Liver (tissue), 8 donors: ENCODE measurements at regions not wholly inside any gene's neighbourhood (a gene's known extent, or its start where the extent isn't known, plus 50 kb on each side); places are given as distances from the start of the nearest gene placed in this dataset.

ENCODE experiments used
- DNase-seq: peaks from one replicate; pipeline ENCODE4 v3.0.0-alpha.2; 2017; ENCODE audit warnings: low spot score
- H3K27ac ChIP-seq, 2 donors: one replicate each; pipeline ENCODE4 v1.7.0; 2013; ENCODE audit warnings: inconsistent platforms in 2 of 2, low read length in 2 of 2, control low read depth in 1 of 2, low read depth in 1 of 2, mild to moderate bottlenecking in 1 of 2
- H3K27me3 ChIP-seq, 4 donors: one replicate each; pipeline versions ENCODE4 v1.6.1 to v1.7.0; 2013; ENCODE audit warnings: low read length in 3 of 4, inconsistent platforms in 1 of 4, mild to moderate bottlenecking in 1 of 4, moderate library complexity in 1 of 4; ENCODE audit not compliant: control insufficient read depth in 4 of 4, insufficient read depth in 4 of 4
- H3K36me3 ChIP-seq, 4 donors: one replicate each; pipeline versions ENCODE4 v1.6.1 to v1.7.0; 2013; ENCODE audit warnings: low read length in 3 of 4, mild to moderate bottlenecking in 3 of 4, low read depth in 1 of 4, moderate library complexity in 1 of 4; ENCODE audit not compliant: control insufficient read depth in 4 of 4, insufficient read depth in 3 of 4
- H3K4me1 ChIP-seq, 4 donors: one replicate each; pipeline versions ENCODE4 v1.6.1 to v1.7.0; 2013; ENCODE audit warnings: low read length in 3 of 4, mild to moderate bottlenecking in 3 of 4, moderate library complexity in 1 of 4; ENCODE audit not compliant: control insufficient read depth in 4 of 4, insufficient read depth in 4 of 4
- H3K4me3 ChIP-seq, 3 donors: one replicate each; pipeline versions ENCODE4 v1.6.1 to v1.7.0; 2013; ENCODE audit warnings: low read length in 3 of 3, control low read depth in 1 of 3, low read depth in 1 of 3, mild to moderate bottlenecking in 1 of 3
- H3K9ac ChIP-seq, 2 donors: one replicate each; pipeline ENCODE4 v1.7.0; 2013; ENCODE audit warnings: low read length in 2 of 2, mild to moderate bottlenecking in 2 of 2, moderate library complexity in 2 of 2, control low read depth in 1 of 2, low read depth in 1 of 2
- H3K9me3 ChIP-seq, 4 donors: one replicate each; pipeline versions ENCODE4 v1.6.1 to v1.7.0; 2013; ENCODE audit warnings: low read length in 3 of 4; ENCODE audit not compliant: control insufficient read depth in 4 of 4
- ATF3 ChIP-seq: IDR thresholded peaks from 2 replicates; pipeline ENCODE4 v1.6.1; 2016; ENCODE audit warnings: antibody characterized with exemption
- CTCF ChIP-seq: fragments of 150-350 bp; IDR thresholded peaks from 2 replicates; pipeline ENCODE4 v1.5.1; 2017; ENCODE audit warnings: improper control_type of control experiment, low read depth, low read length; ENCODE audit not compliant: missing input control
- EGR1 ChIP-seq, 2 donors: IDR thresholded peaks; 2 replicates each; pipeline ENCODE4 v1.6.1; 2016 to 2018; ENCODE audit warnings: antibody characterized with exemption in 2 of 2, low read depth in 2 of 2
- FOXA1 ChIP-seq: IDR thresholded peaks from 2 replicates; pipeline ENCODE4 v1.6.1; 2016; ENCODE audit warnings: antibody characterized with exemption
- FOXA2 ChIP-seq: IDR thresholded peaks from 2 replicates; pipeline ENCODE4 v1.6.1; 2016; ENCODE audit warnings: antibody characterized with exemption
- GABPA ChIP-seq, 2 donors: IDR thresholded peaks in 1 of 2; conservative IDR thresholded peaks in 1 of 2; 2 replicates each; pipeline ENCODE4 v1.6.1; 2016; ENCODE audit warnings: antibody characterized with exemption in 2 of 2, mild to moderate bottlenecking in 1 of 2, moderate library complexity in 1 of 2
- HNF4A ChIP-seq, 2 donors: conservative IDR thresholded peaks; 2 replicates each; pipeline ENCODE4 v1.6.1; 2016; ENCODE audit warnings: antibody characterized with exemption in 2 of 2, mild to moderate bottlenecking in 2 of 2
- HNF4G ChIP-seq: IDR thresholded peaks from 2 replicates; pipeline ENCODE4 v1.6.1; 2016; ENCODE audit warnings: antibody characterized with exemption
- JUND ChIP-seq, 2 donors: IDR thresholded peaks; 2 replicates each; pipeline ENCODE4 v1.6.1; 2016; ENCODE audit warnings: antibody characterized with exemption in 2 of 2
- MAX ChIP-seq: IDR thresholded peaks from 2 replicates; pipeline ENCODE4 v1.6.1; 2016; ENCODE audit warnings: antibody characterized with exemption
- NR2F2 ChIP-seq: IDR thresholded peaks from 2 replicates; pipeline ENCODE4 v1.6.1; 2016; ENCODE audit warnings: antibody characterized with exemption
- RAD21 ChIP-seq, 2 donors: IDR thresholded peaks; 2 replicates each; pipeline ENCODE4 v1.6.1; 2016; ENCODE audit warnings: antibody characterized with exemption in 2 of 2, mild to moderate bottlenecking in 2 of 2
- REST ChIP-seq: IDR thresholded peaks from 2 replicates; pipeline ENCODE4 v1.6.1; 2016; ENCODE audit warnings: antibody characterized with exemption, mild to moderate bottlenecking
- RXRA ChIP-seq, 2 donors: IDR thresholded peaks; 2 replicates each; pipeline ENCODE4 v1.6.1; 2017 to 2018; ENCODE audit warnings: antibody characterized with exemption in 2 of 2, mild to moderate bottlenecking in 1 of 2
- SP1 ChIP-seq: IDR thresholded peaks from 2 replicates; pipeline ENCODE4 v1.6.1; 2018; ENCODE audit warnings: antibody characterized with exemption, mild to moderate bottlenecking
- TAF1 ChIP-seq: conservative IDR thresholded peaks from 2 replicates; pipeline ENCODE4 v1.6.1; 2016; ENCODE audit warnings: antibody characterized with exemption, mild to moderate bottlenecking
- YY1 ChIP-seq: IDR thresholded peaks from 2 replicates; pipeline ENCODE4 v1.6.1; 2016; ENCODE audit warnings: antibody characterized with exemption, mild to moderate bottlenecking
- ZBTB33 ChIP-seq: IDR thresholded peaks from 2 replicates; pipeline ENCODE4 v1.6.1; 2016; ENCODE audit warnings: antibody characterized with exemption
- WGBS: extraction: QIAGEN DNeasy Blood & Tissue Kit; methylation state at CpG from one replicate; pipeline ENCODE4 v1.1.7; 2013; 5-methylcytosine and 5-hydroxymethylcytosine counted together
- donor health status: healthy.
- donor health status: healthy.
- donor health status: healthy.
- donor health status: healthy.
- donor health status: healthy.

- Histone ChIP-seq H3K9me3 (peaks cover 0 to 1% (median 0%) of the 10 kb centered on the region in 4 donors), H3K4me1 (no peaks in the 10 kb centered on the region), H3K27me3 (no peaks in the 10 kb centered on the region), H3K9ac (no peak overlapping the region), H3K4me3 (no peak overlapping the region), H3K36me3 (no peaks in the 10 kb centered on the region), H3K27ac (no peak overlapping the region)
- no peak for TF ChIP-seq RXRA (IDR thresholded peaks at IDR 0.05)
- no peak for TF ChIP-seq NR2F2
- no peak for TF ChIP-seq YY1
- TF ChIP-seq FOXA2 = no peak
- no peak for TF ChIP-seq ZBTB33
- TF ChIP-seq TAF1 = no peak
- TF ChIP-seq CTCF = no peak
- no peak for TF ChIP-seq HNF4A (conservative IDR thresholded peaks at IDR 0.05)
- TF ChIP-seq REST = no peak
- TF ChIP-seq SP1 = no peak
- TF ChIP-seq EGR1 (IDR thresholded peaks at IDR 0.05; ENCODE audit: low read depth in 2 of 2) = no peak
- TF ChIP-seq FOXA1 = no peak
- TF ChIP-seq MAX = no peak
- no peak for TF ChIP-seq ATF3
- no peak for TF ChIP-seq RAD21 (IDR thresholded peaks at IDR 0.05)
- TF ChIP-seq JUND (IDR thresholded peaks at IDR 0.05) = no peak
- TF ChIP-seq HNF4G = no peak
- no peak for TF ChIP-seq GABPA (IDR thresholded peaks at IDR 0.05 in 1 of 2, conservative IDR thresholded peaks at IDR 0.05 in 1 of 2)
- 86% methylated on average over 11 of the region's 11 CpGs for WGBS
- DNase-seq = no peak
Measured at GRCh38 chr1:24981631-24982005, 51.5 kb upstream of the RUNX3 start.
